Kidney capillary endothelial cell (primary cell): ENCODE measurements at regions not wholly inside any gene's neighbourhood (a gene's known extent, or its start where the extent isn't known, plus 50 kb on each side); places are given as distances from the start of the nearest gene placed in this dataset.

Source experiments
- DNase-seq: peaks from one replicate; pipeline ENCODE4 v3.0.0-alpha.2; 2018; ENCODE audit warnings: low spot score

- no peak for DNase-seq
Observed at GRCh38 chr4:11628093-11628725, 199.5 kb upstream of the HS3ST1 start.

- DNase-seq, result no peak
Observed at GRCh38 chr4:11626066-11626465, 197.4 kb upstream of the HS3ST1 start.

- DNase-seq, result no peak
Observed at GRCh38 chr4:11625211-11625610, 196.5 kb upstream of the HS3ST1 start.

- DNase-seq, result peak; percentile 79
Observed at GRCh38 chr4:11624370-11624769, 195.7 kb upstream of the HS3ST1 start.

GRCh38 chr4:11623726-11624037, 195.0 kb upstream of the HS3ST1 start:
- DNase-seq, result no peak

- DNase-seq, result no peak
Observed at GRCh38 chr4:11622961-11623725, 194.4 kb upstream of the HS3ST1 start.

- no peak for DNase-seq
Observed at GRCh38 chr4:11620861-11621260, 192.2 kb upstream of the HS3ST1 start.

- DNase-seq, result no peak
Observed at GRCh38 chr4:11618666-11619282, 190.1 kb upstream of the HS3ST1 start.

- DNase-seq, result no peak
Observed at GRCh38 chr4:11616856-11617255, 188.2 kb upstream of the HS3ST1 start.

GRCh38 chr4:11615601-11616000, 186.9 kb upstream of the HS3ST1 start:
- no peak for DNase-seq

- no peak for DNase-seq
Observed at GRCh38 chr4:11614426-11614825, 185.7 kb upstream of the HS3ST1 start.

GRCh38 chr4:11611868-11612267, 183.2 kb upstream of the HS3ST1 start:
- DNase-seq, result no peak

GRCh38 chr4:11609751-11610150, 181.1 kb upstream of the HS3ST1 start:
- DNase-seq, result no peak

- DNase-seq, result no peak
Observed at GRCh38 chr4:11608992-11609391, 180.3 kb upstream of the HS3ST1 start.

GRCh38 chr4:11606078-11606477, 177.4 kb upstream of the HS3ST1 start:
- DNase-seq, result no peak

- peak; percentile 45 for DNase-seq
Observed at GRCh38 chr4:11605597-11605996, 176.9 kb upstream of the HS3ST1 start.

GRCh38 chr4:11604821-11605220, 176.1 kb upstream of the HS3ST1 start:
- DNase-seq, result no peak

GRCh38 chr4:11603591-11604194, 175.0 kb upstream of the HS3ST1 start:
- DNase-seq, result no peak

- peak; percentile 48 for DNase-seq
Observed at GRCh38 chr4:11602606-11603340, 174.1 kb upstream of the HS3ST1 start.

GRCh38 chr4:11599064-11599463, 170.4 kb upstream of the HS3ST1 start:
- DNase-seq, result no peak

GRCh38 chr4:11598591-11598990, 169.9 kb upstream of the HS3ST1 start:
- DNase-seq, result no peak

- DNase-seq, result no peak
Observed at GRCh38 chr4:11597506-11597905, 168.8 kb upstream of the HS3ST1 start.
